IMR-90 (cell line): ENCODE measurements at regions not wholly inside any gene's neighbourhood (a gene's known extent, or its start where the extent isn't known, plus 50 kb on each side); places are given as distances from the start of the nearest gene placed in this dataset.

Experiments used
- BHLHE40 ChIP-seq: fragments of 150-350 bp; IDR thresholded peaks from 2 replicates; pipeline ENCODE4 v1.6.1; 2016; ENCODE audit warnings: mild to moderate bottlenecking, low read depth, low read length
- CEBPB ChIP-seq: IDR thresholded peaks from 2 replicates; pipeline ENCODE4 v1.6.1; 2012; ENCODE audit warnings: low read depth, low read length, improper control_type of control experiment
- CHD1 ChIP-seq: IDR thresholded peaks from 2 replicates; pipeline ENCODE4 v1.6.1; 2012; ENCODE audit warnings: low read depth, low read length, improper control_type of control experiment
- MAZ ChIP-seq: IDR thresholded peaks from 2 replicates; pipeline ENCODE4 v1.6.1; 2012; ENCODE audit warnings: low read depth, mild to moderate bottlenecking, low read length, improper control_type of control experiment, moderate library complexity, borderline replicate concordance
- MXI1 ChIP-seq: IDR thresholded peaks from 2 replicates; pipeline ENCODE4 v1.6.1; 2012; ENCODE audit warnings: low read depth, mild to moderate bottlenecking, low read length, moderate library complexity, borderline replicate concordance
- POLR2A ChIP-seq: IDR thresholded peaks from 2 replicates; pipeline ENCODE4 v1.6.1; 2012; ENCODE audit warnings: mild to moderate bottlenecking, low read depth, low read length
- RAD21 ChIP-seq: IDR thresholded peaks from 2 replicates; pipeline ENCODE4 v1.6.1; 2012; ENCODE audit warnings: low read length, improper control_type of control experiment
- RCOR1 ChIP-seq: IDR thresholded peaks from 2 replicates; pipeline ENCODE4 v1.6.1; 2012; ENCODE audit warnings: mild to moderate bottlenecking, low read length, improper control_type of control experiment; ENCODE audit not compliant: insufficient replicate concordance
- SMC3 ChIP-seq: fragments of 150-350 bp; IDR thresholded peaks from 2 replicates; pipeline ENCODE4 v1.6.1; 2016; ENCODE audit warnings: low read depth, mild to moderate bottlenecking, antibody characterized with exemption, low read length, moderate library complexity
- TF ChIP-seq, protein P1 (sequence below): conservative IDR thresholded peaks from 2 replicates; pipeline ENCODE4 v1.5.1; 2012; ENCODE audit warnings: mild to moderate bottlenecking, low read depth, low read length, improper control_type of control experiment
- TF ChIP-seq, protein P2 (sequence below): fragments of 150-350 bp; IDR thresholded peaks from 2 replicates; pipeline ENCODE4 v1.6.1; 2017; ENCODE audit warnings: mild to moderate bottlenecking, antibody characterized with exemption, low read length, low read depth
- TF ChIP-seq, protein P3 (sequence below): fragments of 150-350 bp; IDR thresholded peaks from 2 replicates; pipeline ENCODE4 v1.6.1; 2016; ENCODE audit warnings: low read depth, mild to moderate bottlenecking, low read length, moderate library complexity, borderline replicate concordance

DNA sequence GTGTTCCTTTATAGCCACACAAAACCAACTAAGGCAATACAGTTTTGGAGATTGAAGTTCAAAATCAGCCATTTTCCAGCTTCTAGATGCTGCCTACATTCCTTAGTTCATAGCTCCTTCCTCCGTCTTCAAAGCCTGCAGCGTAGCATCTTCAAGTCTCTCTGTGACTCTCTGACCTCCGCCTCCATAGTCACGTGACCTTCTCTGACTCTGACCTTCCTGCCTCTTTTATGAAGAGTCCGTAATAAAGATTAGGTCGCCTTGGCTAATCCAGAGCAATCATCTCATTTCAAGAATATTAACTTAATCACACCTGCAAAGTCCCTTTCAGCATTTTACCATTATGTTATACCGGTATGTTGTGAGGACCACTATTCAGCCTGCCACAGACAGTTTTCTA lies 60.4 kb downstream of the ZCCHC12 start:
- TF ChIP-seq, protein P1, sequence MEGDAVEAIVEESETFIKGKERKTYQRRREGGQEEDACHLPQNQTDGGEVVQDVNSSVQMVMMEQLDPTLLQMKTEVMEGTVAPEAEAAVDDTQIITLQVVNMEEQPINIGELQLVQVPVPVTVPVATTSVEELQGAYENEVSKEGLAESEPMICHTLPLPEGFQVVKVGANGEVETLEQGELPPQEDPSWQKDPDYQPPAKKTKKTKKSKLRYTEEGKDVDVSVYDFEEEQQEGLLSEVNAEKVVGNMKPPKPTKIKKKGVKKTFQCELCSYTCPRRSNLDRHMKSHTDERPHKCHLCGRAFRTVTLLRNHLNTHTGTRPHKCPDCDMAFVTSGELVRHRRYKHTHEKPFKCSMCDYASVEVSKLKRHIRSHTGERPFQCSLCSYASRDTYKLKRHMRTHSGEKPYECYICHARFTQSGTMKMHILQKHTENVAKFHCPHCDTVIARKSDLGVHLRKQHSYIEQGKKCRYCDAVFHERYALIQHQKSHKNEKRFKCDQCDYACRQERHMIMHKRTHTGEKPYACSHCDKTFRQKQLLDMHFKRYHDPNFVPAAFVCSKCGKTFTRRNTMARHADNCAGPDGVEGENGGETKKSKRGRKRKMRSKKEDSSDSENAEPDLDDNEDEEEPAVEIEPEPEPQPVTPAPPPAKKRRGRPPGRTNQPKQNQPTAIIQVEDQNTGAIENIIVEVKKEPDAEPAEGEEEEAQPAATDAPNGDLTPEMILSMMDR: no peak
- TF ChIP-seq, protein P2, sequence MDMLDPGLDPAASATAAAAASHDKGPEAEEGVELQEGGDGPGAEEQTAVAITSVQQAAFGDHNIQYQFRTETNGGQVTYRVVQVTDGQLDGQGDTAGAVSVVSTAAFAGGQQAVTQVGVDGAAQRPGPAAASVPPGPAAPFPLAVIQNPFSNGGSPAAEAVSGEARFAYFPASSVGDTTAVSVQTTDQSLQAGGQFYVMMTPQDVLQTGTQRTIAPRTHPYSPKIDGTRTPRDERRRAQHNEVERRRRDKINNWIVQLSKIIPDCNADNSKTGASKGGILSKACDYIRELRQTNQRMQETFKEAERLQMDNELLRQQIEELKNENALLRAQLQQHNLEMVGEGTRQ: no peak
- TF ChIP-seq RAD21: no peak
- no peak for TF ChIP-seq SMC3
- no peak for TF ChIP-seq POLR2A
- no peak for TF ChIP-seq CHD1
- TF ChIP-seq, protein P3, sequence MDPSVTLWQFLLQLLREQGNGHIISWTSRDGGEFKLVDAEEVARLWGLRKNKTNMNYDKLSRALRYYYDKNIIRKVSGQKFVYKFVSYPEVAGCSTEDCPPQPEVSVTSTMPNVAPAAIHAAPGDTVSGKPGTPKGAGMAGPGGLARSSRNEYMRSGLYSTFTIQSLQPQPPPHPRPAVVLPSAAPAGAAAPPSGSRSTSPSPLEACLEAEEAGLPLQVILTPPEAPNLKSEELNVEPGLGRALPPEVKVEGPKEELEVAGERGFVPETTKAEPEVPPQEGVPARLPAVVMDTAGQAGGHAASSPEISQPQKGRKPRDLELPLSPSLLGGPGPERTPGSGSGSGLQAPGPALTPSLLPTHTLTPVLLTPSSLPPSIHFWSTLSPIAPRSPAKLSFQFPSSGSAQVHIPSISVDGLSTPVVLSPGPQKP: no peak
- TF ChIP-seq MXI1: no peak
- no peak for TF ChIP-seq CEBPB
- no peak for TF ChIP-seq RCOR1
- TF ChIP-seq BHLHE40: no peak
- no peak for TF ChIP-seq MAZ
